ENCODE measurements at regions not wholly inside any gene's neighbourhood (a gene's known extent, or its start where the extent isn't known, plus 50 kb on each side); places are given as distances from the start of the nearest gene placed in this dataset.
"Not testable (repeated sequence)": the region's sequence is repeated elsewhere in the genome, so short reads cannot be mapped to it uniquely, and the experiment has no call there.

DNA sequence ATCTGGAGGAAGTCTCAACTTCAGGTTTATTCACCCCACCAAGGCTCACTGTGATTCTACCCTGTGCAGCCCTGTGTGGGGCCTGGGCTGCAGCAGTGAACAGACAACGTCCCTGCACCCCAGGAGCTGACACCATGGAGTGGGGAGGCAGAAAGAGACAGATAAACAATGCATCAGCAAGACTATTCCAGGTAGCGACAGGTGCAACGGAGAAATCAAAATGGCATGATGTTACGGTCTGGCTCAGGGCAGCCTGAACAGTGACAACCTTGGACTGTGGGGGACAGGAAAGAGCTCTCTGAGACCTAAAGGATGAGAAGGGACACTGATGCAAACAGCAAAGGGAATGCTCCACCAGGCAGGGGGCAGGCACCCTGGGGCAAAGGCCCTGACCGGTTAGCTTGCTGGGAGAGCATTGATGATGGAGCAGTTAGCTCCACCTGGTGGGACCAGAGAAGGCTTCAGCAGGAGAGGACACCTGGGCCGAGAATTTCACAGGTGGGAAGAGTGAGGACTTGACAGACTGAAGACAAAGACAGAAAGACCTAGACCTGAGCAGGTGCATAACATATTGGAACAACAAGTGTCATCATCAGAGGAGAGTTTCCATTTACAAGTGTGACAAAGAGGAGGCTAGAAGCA, 589.9 kb downstream of the MATN1 start:
- DNase-seq = peak; percentile 41

DNA sequence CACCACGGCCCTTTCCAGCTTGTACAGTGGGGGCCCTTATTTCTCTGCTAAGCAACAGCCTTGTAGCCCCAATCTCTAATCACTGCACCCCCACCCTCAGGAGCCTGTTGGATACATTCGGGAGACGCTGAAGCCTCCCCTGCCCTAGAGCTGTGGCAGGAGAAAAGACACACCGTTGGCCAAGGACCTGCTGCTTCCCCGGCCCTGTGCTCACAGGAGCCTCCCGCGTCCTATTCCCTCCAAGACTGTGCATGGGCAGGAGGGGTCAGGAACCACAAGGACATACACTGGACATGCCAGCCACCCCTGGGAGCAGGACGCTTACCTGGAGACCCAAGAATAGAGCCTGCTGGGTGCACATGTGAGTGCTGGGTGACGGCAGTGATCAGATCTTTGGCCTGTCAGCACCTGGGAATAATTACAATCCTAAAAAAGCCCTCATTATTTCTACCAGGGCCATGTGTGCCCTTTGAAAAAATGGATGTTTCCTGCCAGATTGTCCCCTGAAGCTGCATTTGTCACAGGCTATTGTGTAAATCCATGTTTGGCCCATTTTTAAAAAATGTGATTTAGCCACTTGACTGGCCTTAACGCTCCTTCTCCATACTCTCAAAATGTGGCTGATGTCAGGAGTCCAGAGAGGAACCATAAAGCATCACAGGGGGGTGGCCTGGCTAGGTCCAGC, 590.6 kb downstream of the MATN1 start:
- no peak for DNase-seq

- DNase-seq = not testable (repeated sequence)
Measured at GRCh38 chr1:30130566-30130965, 592.8 kb downstream of the MATN1 start.

- no peak for DNase-seq
Measured at GRCh38 chr1:30130099-30130498, 593.3 kb downstream of the MATN1 start.

DNA sequence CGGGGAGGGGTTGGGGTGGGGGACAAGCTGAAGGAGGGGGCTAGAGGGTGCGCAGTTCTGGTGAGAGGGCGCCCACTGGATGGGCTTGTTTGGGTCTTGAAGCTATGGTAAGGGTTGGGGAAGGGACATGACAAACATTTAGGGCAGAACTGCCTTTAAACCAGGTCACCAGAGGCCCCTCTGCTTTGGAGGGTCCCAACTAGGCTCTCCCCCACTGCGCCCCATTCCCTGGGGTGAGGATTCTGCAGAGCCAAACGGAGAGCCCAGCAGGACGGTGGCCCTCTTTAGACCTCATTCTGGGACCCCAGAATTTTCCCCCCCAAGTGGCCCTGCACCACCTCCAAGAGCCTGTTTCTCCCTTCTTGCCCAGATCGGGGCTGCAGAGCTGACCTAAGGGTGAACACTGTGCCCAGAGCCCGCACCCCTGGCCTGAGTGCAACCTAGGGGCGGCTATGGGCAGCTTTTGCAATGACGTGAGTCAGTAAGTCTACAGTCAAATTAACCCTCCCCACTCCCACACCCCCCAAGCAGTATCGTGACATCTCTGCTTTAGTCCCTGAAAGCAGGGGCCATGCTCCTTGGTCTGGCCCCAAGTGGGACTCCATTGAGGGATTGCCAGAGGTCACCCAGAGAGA, 593.8 kb downstream of the MATN1 start:
- no peak for DNase-seq

DNA sequence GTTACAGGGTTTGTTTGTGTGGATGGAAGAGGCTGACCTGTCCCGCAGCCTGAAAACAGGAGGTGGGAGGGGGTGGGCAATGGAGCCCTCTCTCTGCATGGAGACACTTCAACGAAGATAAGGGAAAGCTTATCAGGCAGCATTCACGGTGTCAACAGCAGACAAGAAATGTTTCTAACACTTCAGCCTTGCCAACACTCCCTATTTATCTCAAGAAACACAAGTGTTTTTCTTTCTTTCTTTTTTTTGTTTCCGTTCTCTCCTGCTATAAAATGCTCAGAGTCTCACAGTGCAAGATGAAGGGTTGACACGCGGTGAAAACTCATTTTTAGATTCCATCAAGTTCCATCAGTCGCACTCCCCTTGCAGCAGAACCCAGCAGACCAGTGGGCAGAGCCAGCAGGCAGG, 594.4 kb downstream of the MATN1 start:
- DNase-seq = no peak

GRCh38 chr1:30126848-30127247, 596.5 kb downstream of the MATN1 start:
- no peak for DNase-seq

GRCh38 chr1:30125821-30126170, 597.6 kb downstream of the MATN1 start:
- DNase-seq = no peak

GRCh38 chr1:30125021-30125820, 598.2 kb downstream of the MATN1 start:
- DNase-seq = no peak

DNA sequence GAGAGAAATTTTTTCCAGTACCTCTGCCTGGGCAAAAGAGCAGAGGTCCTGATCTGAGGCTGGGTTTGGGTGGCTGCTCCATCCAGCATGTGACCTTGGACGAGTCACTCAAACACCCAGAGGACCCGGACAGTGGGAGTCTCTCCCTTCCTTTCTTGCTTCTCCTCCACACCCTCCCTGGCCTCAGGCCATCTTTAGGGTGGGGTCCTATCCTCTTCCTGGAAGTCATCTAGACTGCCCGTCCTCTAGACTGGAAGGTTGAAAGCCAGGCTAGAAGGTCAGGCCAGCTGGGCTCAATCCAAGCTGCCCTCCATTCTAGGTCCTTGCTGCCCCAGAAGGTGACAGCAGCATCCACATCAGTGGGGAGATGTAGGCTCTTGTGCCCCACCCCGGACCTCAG, 599.5 kb downstream of the MATN1 start:
- no peak for DNase-seq

- DNase-seq = no peak
Measured at GRCh38 chr1:30123036-30123435, 600.3 kb downstream of the MATN1 start.

GRCh38 chr1:30120245-30121000, 603.0 kb downstream of the MATN1 start:
- DNase-seq = no peak

GRCh38 chr1:30117685-30118084, 605.7 kb downstream of the MATN1 start:
- DNase-seq = no peak

- peak; percentile 79 for DNase-seq
Measured at GRCh38 chr1:30111431-30111830, 612.0 kb downstream of the MATN1 start.

DNA sequence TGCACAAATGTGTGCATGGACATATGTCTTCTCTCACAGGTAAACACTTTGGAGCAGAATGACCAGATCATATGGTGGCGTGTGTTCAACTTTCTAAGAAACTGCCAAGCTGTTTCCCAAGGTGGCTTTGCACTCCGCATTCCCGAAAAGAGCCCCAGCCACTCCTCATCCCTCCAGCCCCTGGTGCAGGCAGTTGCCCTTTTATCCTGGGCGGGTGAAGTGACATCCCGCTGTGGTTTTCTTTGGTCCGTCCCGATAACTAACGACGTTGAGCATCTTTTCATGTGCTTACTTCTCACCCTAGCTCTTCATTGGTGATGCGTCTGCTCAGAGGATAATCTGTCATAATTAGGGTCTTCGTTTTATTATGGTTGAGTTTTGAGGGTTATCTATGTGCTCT, 612.5 kb downstream of the MATN1 start:
- DNase-seq = no peak

GRCh38 chr1:30109853-30110252, 613.5 kb downstream of the MATN1 start:
- DNase-seq = no peak

DNA sequence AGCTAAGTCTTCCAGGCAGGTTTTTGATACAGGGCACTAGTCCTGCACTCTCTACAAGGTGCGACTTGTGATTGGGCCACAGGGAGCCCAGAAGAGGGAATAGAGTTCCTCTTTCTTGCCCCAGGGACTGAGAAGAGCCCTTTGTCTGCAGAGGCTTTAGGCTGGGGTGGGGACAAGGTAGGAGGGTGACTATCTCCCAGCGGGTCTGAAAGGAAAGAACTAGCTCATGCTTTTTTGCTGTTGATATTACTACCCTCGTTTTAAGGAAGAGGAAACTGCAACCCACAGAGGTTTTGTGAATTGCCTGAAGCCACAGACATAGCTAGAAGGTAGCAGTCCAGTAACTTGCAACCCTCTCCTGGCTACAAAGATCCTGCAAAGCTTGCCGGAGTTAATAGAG, 615.2 kb downstream of the MATN1 start:
- DNase-seq = no peak

GRCh38 chr1:30106125-30106524, 617.3 kb downstream of the MATN1 start:
- peak; percentile 89 for DNase-seq

DNA sequence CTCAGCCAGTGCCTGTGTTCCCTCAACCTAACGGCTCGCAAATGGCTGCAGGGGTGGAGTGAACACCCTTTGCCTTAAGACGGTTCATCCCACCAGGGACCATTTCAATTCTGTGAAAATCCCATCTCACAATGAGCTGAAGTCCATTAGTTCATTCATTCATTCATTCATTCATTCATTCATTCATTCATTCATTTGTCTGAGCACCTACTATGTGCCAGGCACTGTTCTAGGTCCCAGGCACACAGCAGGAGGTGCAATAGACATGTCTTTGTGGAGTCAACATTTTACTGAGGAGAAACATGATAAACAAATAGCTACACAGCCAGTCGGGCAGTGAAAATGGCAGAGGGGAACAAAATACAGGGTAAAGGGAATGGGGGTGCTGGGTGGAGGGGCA, 618.8 kb downstream of the MATN1 start:
- no peak for DNase-seq

DNA sequence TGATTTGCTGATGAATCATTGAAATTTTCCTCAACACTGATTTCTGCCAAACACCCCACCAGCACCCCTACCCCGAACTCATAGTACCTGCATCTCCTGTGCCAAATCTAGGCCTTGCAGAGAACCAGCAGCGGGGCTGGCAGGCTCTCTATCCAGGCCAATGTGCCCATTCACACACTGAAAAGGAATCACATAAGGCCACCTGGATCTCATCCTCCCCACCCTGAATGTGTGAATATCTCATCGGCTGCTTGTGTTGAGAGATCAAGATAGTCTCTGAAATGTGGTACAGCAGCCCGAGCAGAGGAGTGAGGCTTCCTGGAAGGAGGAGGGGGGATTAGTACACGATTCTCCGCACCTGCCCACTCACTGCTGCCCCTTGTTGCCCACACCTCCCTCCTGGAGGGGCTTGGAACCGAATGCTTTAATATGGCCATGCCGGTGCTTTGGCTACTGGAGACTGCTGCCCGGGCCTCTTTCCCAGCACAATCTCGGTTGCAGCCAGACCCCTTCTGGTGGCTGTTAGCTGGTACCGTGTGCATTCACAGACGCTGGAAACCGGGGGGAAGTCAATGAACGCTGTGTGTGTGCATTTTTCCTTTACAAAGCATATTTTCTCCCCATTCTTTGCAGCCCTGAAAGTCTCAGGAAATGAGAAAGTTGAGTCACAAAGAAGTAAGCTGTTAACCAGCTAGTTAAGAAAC, 619.5 kb downstream of the MATN1 start:
- DNase-seq = no peak

DNA sequence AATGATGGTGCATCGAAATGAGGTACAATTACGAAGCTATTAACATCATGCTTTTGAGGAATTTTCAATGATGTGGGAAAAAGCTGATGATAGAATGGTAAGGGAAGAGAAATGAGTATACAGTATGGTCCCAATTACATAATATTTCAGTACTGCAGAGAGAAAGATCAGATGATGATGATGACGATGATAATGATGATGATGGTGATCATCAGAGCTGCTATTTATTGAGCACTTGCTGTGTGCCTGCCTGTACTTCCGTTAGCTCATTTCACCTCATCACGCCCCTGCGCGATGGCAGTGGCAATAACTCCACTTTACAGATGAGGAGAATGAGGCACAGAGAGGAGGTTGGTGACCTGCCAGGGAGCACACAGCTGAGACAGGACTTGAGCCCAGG, 620.8 kb downstream of the MATN1 start:
- no peak for DNase-seq

All from islet precursor cell (in vitro differentiated cells).